IMR-90 (cell line): ENCODE measurements at regions not wholly inside any gene's neighbourhood (a gene's known extent, or its start where the extent isn't known, plus 50 kb on each side); places are given as distances from the start of the nearest gene placed in this dataset.

Source experiments
- CEBPB ChIP-seq: IDR thresholded peaks from 2 replicates; pipeline ENCODE4 v1.6.1; 2012; ENCODE audit warnings: low read depth, low read length, improper control_type of control experiment
- FOS ChIP-seq: fragments of 150-350 bp; IDR thresholded peaks from 2 replicates; pipeline ENCODE4 v1.6.1; 2016; ENCODE audit warnings: low read depth, low read length
- MAFK ChIP-seq: IDR thresholded peaks from 2 replicates; pipeline ENCODE4 v1.6.1; 2012; ENCODE audit warnings: low read depth, low read length, improper control_type of control experiment
- MAZ ChIP-seq: IDR thresholded peaks from 2 replicates; pipeline ENCODE4 v1.6.1; 2012; ENCODE audit warnings: low read depth, mild to moderate bottlenecking, low read length, improper control_type of control experiment, moderate library complexity, borderline replicate concordance
- MXI1 ChIP-seq: IDR thresholded peaks from 2 replicates; pipeline ENCODE4 v1.6.1; 2012; ENCODE audit warnings: low read depth, mild to moderate bottlenecking, low read length, moderate library complexity, borderline replicate concordance
- POLR2A ChIP-seq: IDR thresholded peaks from 2 replicates; pipeline ENCODE4 v1.6.1; 2012; ENCODE audit warnings: mild to moderate bottlenecking, low read depth, low read length
- RAD21 ChIP-seq: IDR thresholded peaks from 2 replicates; pipeline ENCODE4 v1.6.1; 2012; ENCODE audit warnings: low read length, improper control_type of control experiment
- RCOR1 ChIP-seq: IDR thresholded peaks from 2 replicates; pipeline ENCODE4 v1.6.1; 2012; ENCODE audit warnings: mild to moderate bottlenecking, low read length, improper control_type of control experiment; ENCODE audit not compliant: insufficient replicate concordance
- RFX5 ChIP-seq: IDR thresholded peaks from 2 replicates; pipeline ENCODE4 v1.8.0; 2012; ENCODE audit warnings: low read depth, mild to moderate bottlenecking, low read length, moderate library complexity
- SMC3 ChIP-seq: fragments of 150-350 bp; IDR thresholded peaks from 2 replicates; pipeline ENCODE4 v1.6.1; 2016; ENCODE audit warnings: low read depth, mild to moderate bottlenecking, antibody characterized with exemption, low read length, moderate library complexity
- USF2 ChIP-seq: fragments of 150-350 bp; IDR thresholded peaks from 2 replicates; pipeline ENCODE4 v1.6.1; 2017; ENCODE audit warnings: mild to moderate bottlenecking, antibody characterized with exemption, low read length, low read depth
- TF ChIP-seq, protein P1 (sequence below): conservative IDR thresholded peaks from 2 replicates; pipeline ENCODE4 v1.5.1; 2012; ENCODE audit warnings: mild to moderate bottlenecking, low read depth, low read length, improper control_type of control experiment

- TF ChIP-seq POLR2A, result no peak
- TF ChIP-seq RFX5, result no peak
- TF ChIP-seq, protein P1, sequence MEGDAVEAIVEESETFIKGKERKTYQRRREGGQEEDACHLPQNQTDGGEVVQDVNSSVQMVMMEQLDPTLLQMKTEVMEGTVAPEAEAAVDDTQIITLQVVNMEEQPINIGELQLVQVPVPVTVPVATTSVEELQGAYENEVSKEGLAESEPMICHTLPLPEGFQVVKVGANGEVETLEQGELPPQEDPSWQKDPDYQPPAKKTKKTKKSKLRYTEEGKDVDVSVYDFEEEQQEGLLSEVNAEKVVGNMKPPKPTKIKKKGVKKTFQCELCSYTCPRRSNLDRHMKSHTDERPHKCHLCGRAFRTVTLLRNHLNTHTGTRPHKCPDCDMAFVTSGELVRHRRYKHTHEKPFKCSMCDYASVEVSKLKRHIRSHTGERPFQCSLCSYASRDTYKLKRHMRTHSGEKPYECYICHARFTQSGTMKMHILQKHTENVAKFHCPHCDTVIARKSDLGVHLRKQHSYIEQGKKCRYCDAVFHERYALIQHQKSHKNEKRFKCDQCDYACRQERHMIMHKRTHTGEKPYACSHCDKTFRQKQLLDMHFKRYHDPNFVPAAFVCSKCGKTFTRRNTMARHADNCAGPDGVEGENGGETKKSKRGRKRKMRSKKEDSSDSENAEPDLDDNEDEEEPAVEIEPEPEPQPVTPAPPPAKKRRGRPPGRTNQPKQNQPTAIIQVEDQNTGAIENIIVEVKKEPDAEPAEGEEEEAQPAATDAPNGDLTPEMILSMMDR, result no peak
- TF ChIP-seq RCOR1, result no peak
- no peak for TF ChIP-seq MAFK
- TF ChIP-seq SMC3, result no peak
- TF ChIP-seq CEBPB, result no peak
- no peak for TF ChIP-seq USF2
- no peak for TF ChIP-seq RAD21
- TF ChIP-seq MXI1, result no peak
- TF ChIP-seq MAZ, result no peak
- TF ChIP-seq FOS, result no peak
These were observed 89.3 kb upstream of the CELF4 start for GRCh38 chr18:37654731-37655369.
